SKM-1 treated with dmso at 0.1 percent for 144 hours (cell line): ENCODE measurements at regions not wholly inside any gene's neighbourhood (a gene's known extent, or its start where the extent isn't known, plus 50 kb on each side); places are given as distances from the start of the nearest gene placed in this dataset.
"Not testable (repeated sequence)": the region's sequence is repeated elsewhere in the genome, so short reads cannot be mapped to it uniquely, and the experiment has no call there.

Experiments
- DNase-seq: peaks from one replicate; lab custom pipeline; 2025; ENCODE audit not compliant: unreplicated experiment; lab: John Stamatoyannopoulos, UW

- no peak for DNase-seq
Observed at GRCh38 chr3:26964313-26964712, 341.7 kb downstream of the LRRC3B start.

- no peak for DNase-seq
Observed at GRCh38 chr3:26964836-26965235, 342.3 kb downstream of the LRRC3B start.

DNA sequence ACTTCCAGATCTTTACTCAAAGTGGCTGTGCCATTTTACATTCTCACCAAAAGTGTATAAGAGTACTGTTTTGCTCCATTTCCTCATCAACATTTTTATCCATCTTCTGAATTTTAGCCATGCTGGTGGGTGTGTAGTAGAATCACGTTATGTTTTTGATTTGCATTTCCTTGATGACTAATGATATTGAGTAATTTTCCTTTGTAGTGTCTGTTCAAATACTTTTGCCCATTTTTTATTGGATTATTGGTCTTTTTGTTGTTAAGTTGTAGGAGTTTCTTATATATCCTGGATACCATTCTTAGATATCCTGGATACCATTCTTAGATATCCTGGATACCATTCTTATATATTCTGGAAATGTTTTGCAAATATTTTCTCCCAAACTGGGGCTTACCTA is 344.9 kb downstream of the LRRC3B start:
- DNase-seq, result no peak

DNA sequence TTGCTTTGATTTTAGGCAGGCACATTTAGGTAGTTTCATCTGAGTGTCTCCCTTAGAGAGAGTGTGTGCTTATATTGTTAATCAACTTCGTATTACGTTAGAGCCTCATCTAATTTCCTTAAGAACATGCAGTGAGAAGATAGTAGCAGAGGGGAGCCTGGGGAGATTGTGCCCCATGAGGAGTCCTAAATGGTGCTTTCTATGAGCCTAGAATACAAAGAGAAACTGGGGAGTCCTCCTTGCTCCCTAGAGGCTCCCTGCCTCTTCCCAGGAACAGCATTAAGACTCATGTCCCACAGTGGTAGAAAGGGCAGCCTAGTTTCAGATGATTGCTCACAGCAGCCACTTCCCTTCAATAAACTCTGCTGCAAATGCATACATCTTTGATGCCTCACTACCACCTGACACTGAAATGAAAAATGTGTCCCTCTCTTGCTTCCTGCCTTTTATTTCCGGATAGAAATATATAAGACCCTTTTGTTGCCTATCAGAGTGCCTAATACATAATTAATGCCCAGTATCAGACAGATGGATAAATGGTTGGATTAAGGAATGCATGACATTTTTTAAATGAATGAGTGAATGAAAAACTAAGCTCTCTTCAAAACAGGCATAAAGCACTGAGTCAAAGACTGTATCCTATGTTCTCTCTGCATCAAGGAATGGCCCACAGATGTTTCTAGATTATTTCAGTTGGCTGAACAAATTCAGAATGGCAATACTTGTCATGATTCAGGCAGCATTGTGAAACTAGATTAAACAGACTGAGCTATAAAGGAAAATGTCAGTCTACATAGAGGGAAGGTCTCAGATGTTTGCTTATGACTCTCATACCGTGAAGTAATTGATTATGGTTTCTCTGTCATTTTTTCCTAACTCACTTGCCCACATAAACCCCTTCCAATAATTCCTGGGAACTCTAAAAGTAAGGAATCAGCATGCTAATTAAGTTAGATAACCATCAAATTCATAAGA is 362.1 kb downstream of the LRRC3B start:
- no peak for DNase-seq

GRCh38 chr3:26989037-26989436 is 366.5 kb downstream of the LRRC3B start:
- DNase-seq, result no peak

GRCh38 chr3:26997226-26997625 is 372.0 kb downstream of the NEK10 start:
- DNase-seq, result no peak

DNA sequence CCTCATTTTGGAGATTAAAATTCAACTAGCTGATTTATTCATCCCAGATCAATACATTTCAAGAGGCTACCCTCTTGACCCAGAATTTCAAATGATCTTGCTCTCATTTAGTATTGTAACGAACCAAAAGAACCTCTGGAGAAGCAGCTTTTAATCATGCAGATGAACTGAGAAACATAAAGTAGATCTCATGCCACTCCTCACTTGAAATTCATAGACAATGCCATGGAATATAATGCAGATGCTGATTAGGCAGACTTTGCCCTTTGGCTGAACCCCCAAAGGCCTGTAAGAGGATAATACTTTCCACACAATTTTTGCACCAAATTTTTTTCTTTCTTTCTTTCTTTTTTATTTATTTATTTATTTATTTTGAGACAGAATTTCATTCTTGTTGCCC is 358.3 kb downstream of the NEK10 start:
- DNase-seq, result no peak

- peak; percentile 79 for DNase-seq
Observed at GRCh38 chr3:27022096-27022761, 347.0 kb downstream of the NEK10 start.

DNA sequence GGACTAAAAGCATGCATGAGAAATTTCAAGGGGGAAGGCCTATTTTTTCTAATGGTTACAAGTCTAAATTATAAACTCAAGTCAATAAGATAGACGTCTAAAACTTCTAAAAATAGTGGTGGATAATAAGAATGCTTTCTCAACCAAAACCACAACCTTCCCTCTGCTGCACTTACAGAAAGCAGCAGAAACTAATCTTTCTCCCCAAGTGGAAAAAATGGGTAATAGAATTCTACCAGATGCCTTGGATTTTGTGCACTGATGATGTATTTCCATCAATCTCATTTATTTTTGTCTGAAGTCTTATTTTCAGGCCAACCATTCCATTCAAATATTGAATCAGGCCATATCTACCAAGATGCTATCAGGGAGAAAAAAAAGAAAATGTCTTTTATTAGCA is 344.7 kb downstream of the NEK10 start:
- DNase-seq, result peak; percentile 31

GRCh38 chr3:27025718-27026117 is 343.5 kb downstream of the NEK10 start:
- DNase-seq, result peak; percentile 13

DNA sequence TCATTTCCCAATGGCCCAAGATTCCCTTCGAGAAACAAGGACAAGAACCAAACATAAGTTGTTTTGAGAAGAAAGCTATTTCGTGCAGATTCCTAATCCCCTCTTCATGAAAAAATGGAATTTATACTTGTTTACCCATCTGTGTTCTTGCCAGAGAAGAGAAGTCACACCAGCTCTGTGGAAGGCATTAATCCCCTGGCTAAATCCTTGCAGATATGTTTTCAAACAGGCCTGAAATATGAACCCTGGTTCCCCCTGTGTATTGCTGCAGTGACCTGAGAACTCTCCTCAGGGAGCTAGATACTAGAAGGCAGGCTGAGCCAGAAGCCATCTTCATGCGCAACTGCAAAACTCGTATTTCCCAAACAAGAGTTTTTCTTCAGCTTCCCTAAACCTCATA is 337.7 kb downstream of the NEK10 start:
- no peak for DNase-seq

GRCh38 chr3:27034255-27034654 is 334.9 kb downstream of the NEK10 start:
- no peak for DNase-seq

- DNase-seq, result no peak
Observed at GRCh38 chr3:27040674-27041073, 328.5 kb downstream of the NEK10 start.

DNA sequence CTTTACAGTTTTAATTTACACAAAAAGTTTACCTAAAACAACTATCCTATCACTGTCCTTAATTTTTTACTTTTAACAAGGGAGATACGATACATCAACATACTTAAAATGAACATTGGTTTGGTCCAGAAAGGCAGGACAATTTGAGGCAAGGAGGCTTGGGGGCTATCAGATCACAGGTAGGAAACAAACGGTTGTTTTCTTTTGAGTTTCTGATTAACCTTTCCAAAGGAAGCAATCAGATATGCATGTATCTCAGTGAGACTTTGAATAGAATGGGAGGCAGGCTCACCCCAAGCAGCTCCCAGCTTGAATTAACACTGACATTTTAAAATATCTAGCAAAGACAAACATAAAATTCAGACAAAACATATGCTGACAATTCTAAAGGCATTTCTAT is 326.6 kb downstream of the NEK10 start:
- not testable (repeated sequence) for DNase-seq

- DNase-seq, result no peak
Observed at GRCh38 chr3:27043328-27043955, 325.7 kb downstream of the NEK10 start.

DNA sequence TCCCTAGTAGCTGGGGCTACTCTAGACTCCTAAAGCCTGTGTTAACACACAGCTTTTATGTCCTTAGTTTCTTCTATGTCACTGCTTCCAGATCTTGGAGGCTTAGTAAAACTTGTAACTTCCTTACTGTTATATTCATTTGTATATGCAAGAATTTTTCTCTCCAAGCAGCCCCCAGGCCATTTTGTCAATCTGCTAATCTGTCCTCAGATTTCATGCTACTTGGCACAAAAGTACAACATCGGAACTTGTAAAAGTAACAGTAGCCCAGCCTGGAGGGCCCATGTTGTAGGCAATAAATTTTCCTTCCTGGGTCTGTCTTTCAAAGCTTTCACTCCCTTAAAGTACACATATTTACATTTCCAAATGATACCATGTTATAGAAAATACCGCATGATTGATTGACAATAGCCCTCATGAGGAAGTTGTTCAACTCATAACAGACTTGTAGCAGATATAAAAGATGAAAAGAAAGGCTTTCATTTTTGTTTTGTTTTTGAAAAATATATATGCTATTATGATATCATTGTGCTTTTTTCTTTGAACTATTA is 324.2 kb downstream of the NEK10 start:
- DNase-seq, result no peak

GRCh38 chr3:27046351-27046750 is 322.8 kb downstream of the NEK10 start:
- no peak for DNase-seq

GRCh38 chr3:27049792-27050191 is 319.4 kb downstream of the NEK10 start:
- DNase-seq, result no peak

DNA sequence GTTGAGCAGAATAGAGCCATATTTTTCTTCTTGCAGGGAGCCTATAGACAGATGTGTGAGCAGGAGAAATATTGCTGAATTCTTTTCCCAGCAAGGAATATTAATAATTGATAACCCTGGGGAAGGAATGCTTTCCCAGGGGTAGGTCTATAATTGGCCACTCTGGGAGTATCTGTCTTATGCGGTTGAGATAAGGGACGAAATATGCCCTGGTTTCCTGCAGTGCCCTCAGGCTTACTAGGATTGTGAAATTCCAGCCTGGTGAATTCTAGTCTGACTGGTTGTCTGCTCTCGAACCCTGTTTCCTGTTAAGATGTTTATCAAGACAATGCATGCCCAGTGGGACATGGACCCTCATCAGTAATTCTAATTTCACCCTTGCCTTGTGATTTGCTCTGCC is 317.7 kb downstream of the NEK10 start:
- not testable (repeated sequence) for DNase-seq

DNA sequence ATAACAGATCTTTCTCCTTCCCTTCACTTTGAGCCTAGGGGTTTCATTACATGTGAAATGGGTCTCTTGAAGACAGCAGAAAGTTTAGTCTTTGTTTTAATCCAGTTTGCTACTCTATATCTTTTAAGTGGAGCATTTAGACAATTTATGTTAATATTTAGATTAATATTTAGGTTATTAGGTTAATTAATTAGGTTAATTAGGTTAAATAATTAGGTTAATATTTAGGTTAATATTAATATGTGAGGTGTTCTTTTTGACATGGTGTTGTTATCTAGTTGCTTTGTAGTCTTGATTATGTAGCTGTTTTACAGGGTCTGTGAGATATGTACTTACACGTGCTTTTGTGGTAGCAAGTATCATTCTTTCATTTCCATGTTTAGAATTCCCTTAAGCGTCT is 312.9 kb downstream of the NEK10 start:
- DNase-seq, result no peak

DNA sequence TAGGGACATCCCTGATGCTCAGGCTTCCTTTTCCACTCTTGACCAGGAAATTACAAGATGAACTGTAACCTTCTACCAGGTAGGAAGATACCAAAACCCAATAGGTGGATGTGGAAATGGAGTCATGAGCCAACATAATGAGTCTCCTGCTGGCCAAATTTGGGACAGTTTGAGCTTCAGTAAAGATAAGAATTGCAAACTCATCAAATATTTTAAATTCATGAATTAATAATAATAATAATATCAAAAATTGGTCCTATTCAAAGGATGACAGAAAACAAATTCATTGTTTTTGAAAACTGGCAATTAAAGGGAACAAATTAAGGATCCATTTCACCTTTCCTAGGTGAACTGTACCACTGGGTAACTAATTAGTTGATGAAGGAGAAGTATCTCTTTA is 309.7 kb downstream of the NEK10 start:
- DNase-seq, result no peak
